ENCODE measurements at regions not wholly inside any gene's neighbourhood (a gene's known extent, or its start where the extent isn't known, plus 50 kb on each side); places are given as distances from the start of the nearest gene placed in this dataset.

DNA sequence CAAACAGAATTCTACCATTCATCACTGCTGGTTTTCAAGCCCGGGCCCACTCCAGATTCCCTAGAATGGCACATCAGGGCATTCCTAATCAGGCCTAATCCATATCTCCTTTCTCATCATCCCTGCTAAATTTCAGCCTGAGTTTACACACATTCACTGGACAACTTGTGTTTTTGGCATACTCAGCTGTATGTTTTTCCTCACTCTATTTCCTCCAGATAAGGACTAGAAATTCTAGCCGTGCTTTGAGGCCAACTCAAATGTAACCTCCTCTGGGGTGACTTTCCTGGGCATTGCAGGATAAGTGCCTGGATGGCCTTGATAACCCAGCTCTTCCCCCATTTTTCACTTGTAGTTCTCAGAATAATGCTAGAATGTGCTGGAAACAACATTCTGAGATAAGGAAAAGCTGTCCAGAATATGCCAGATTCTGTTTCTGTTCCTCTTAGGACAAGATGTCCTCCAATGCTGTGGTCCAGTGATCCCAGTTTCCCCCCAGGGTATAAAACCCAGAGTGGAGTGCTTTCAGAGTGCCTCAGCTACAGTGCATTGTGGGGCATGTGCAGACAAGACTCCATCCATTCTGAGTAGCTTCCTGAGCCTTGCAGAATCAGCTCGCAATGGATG, 66.9 kb upstream of the CLDN10 start:
- no peak overlapping the region for H3K9ac ChIP-seq (ENCODE audit: low read depth, low read length, poor library complexity)
- no peak overlapping the region for H4K91ac ChIP-seq (ENCODE audit: low read depth, low read length, poor library complexity)
- H3K27ac ChIP-seq (replicated peaks; ENCODE audit: low read length), result no peak overlapping the region
- H3K23ac ChIP-seq (ENCODE audit: low read depth, low read length, poor library complexity), result no peak overlapping the region
- H2AFZ ChIP-seq (ENCODE audit: low read length), result peak overlapping the region; percentile 73
- no peak overlapping the region for H3K4me2 ChIP-seq (ENCODE audit: insufficient read depth, low read length, poor library complexity, severe bottlenecking)
- no peak overlapping the region for H4K8ac ChIP-seq (ENCODE audit: low read depth, low read length)
- no peak overlapping the region for H3K4ac ChIP-seq (ENCODE audit: low read length)
- no peak overlapping the region for H2BK12ac ChIP-seq (ENCODE audit: low read length)
- H2BK15ac ChIP-seq (ENCODE audit: low read length), result no peak overlapping the region
- no peak overlapping the region for H2AK5ac ChIP-seq (ENCODE audit: low read depth, low read length)
- H3K9me3 ChIP-seq (replicated peaks in 1 of 2; ENCODE audit: control insufficient read depth in 2 of 2, insufficient read depth in 1 of 2, low read depth in 1 of 2, low read length in 2 of 2), result no peaks in the 10 kb centered on the region
- WGBS, 2 donors (ENCODE audit: extremely low coverage in 2 of 2, insufficient read length in 2 of 2, insufficient replicate concordance in 1 of 2), result no CpG with 5 or more reads among the region's 3 CpGs
- no peak for DNase-seq (ENCODE audit: low spot score)
- H3K79me1 ChIP-seq (ENCODE audit: low read depth, low read length), result no peaks in the 10 kb centered on the region
- H3K4me1 ChIP-seq (ENCODE audit: control insufficient read depth in 2 of 2, insufficient read depth in 1 of 2, low read depth in 1 of 2, low read length in 2 of 2), result no peaks in the 10 kb centered on the region
- H3K36me3 ChIP-seq (replicated peaks in 1 of 2; ENCODE audit: control insufficient read depth in 2 of 2, insufficient read depth in 2 of 2, low read length in 2 of 2), result no peaks in the 10 kb centered on the region
- H3K14ac ChIP-seq (ENCODE audit: low read length), result no peak overlapping the region
- peaks cover 0 to 3% (median 0%) of the 10 kb centered on the region in 3 experiments for H3K27me3 ChIP-seq (ENCODE audit: control insufficient read depth in 3 of 3, insufficient read depth in 3 of 3, low read depth in 1 of 3, low read length in 3 of 3)
- H3K18ac ChIP-seq (ENCODE audit: low read length), result no peak overlapping the region
- no peak overlapping the region for H2BK5ac ChIP-seq (ENCODE audit: low read length)
- H2BK120ac ChIP-seq (ENCODE audit: low read depth, low read length), result no peak overlapping the region
- H3K4me3 ChIP-seq (ENCODE audit: low read length in 2 of 2), result no peak overlapping the region

DNA sequence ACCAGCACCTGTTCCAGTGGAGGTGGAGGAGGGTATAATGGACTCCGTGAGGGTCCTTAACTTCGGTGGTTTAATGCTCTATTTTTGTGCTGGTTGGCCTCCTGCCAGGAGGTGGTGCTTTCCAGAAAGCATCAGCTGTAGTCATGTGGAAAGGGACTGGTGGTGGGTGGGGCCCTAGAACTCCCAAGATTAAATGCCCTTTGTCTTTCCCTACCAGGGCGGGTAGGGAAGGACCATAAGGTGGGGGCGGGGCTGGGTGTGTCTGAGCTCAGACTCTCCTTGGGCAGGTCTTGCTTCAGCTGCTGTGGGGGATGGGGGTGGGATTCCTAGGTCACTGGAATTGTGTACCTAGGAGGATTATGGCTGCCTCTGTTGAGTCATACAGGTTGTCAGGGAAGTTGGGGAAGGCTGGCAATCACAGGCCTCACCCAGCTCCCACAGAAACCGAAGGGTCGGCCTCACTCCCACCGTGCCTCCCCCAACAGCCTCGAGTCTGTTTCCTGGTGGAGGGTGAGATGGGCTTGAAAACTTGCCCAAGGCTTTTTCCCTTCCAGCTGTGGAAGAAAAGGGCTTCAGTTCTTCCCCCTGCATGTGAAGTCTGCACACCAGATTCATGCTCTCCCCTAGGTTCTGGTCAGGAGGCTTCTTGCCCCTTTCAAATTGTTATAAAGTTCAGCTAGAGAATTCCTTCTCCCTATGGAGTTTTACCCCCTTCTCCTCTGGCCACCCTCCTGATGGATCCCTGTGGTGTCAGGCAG, 60.3 kb upstream of the CLDN10 start:
- Histone ChIP-seq H2BK5ac (ENCODE audit: low read length) (no peak overlapping the region), H3K4me1 (ENCODE audit: control insufficient read depth in 2 of 2, insufficient read depth in 1 of 2, low read depth in 1 of 2, low read length in 2 of 2) (no peaks in the 10 kb centered on the region), H3K27me3 (ENCODE audit: control insufficient read depth in 3 of 3, insufficient read depth in 3 of 3, low read depth in 1 of 3, low read length in 3 of 3) (no peaks in the 10 kb centered on the region), H3K14ac (ENCODE audit: low read length) (no peak overlapping the region), H4K91ac (ENCODE audit: low read depth, low read length, poor library complexity) (no peak overlapping the region), H3K9ac (ENCODE audit: low read depth, low read length, poor library complexity) (no peak overlapping the region), H2AK5ac (ENCODE audit: low read depth, low read length) (no peak overlapping the region), H3K9me3 (replicated peaks in 1 of 2; ENCODE audit: control insufficient read depth in 2 of 2, insufficient read depth in 1 of 2, low read depth in 1 of 2, low read length in 2 of 2) (peaks cover 0 to 5% of the 10 kb centered on the region in 2 donors), H3K36me3 (replicated peaks in 1 of 2; ENCODE audit: control insufficient read depth in 2 of 2, insufficient read depth in 2 of 2, low read length in 2 of 2) (no peaks in the 10 kb centered on the region), H3K4me2 (ENCODE audit: insufficient read depth, low read length, poor library complexity, severe bottlenecking) (no peak overlapping the region), H3K27ac (replicated peaks; ENCODE audit: low read length) (no peak overlapping the region), H3K23ac (ENCODE audit: low read depth, low read length, poor library complexity) (no peak overlapping the region), H3K4me3 (ENCODE audit: low read length in 2 of 2) (no peak overlapping the region), H2BK15ac (ENCODE audit: low read length) (no peak overlapping the region), H3K4ac (ENCODE audit: low read length) (no peak overlapping the region), H2BK120ac (ENCODE audit: low read depth, low read length) (no peak overlapping the region), H4K8ac (ENCODE audit: low read depth, low read length) (no peak overlapping the region), H3K18ac (ENCODE audit: low read length) (no peak overlapping the region), H3K79me1 (ENCODE audit: low read depth, low read length) (no peaks in the 10 kb centered on the region), H2BK12ac (ENCODE audit: low read length) (no peak overlapping the region), H2AFZ (ENCODE audit: low read length) (no peak overlapping the region)
- WGBS, 2 donors (ENCODE audit: extremely low coverage in 2 of 2, insufficient read length in 2 of 2, insufficient replicate concordance in 1 of 2), result no CpG with 5 or more reads among the region's 8 CpGs
- DNase-seq (ENCODE audit: low spot score), result no peak

DNA sequence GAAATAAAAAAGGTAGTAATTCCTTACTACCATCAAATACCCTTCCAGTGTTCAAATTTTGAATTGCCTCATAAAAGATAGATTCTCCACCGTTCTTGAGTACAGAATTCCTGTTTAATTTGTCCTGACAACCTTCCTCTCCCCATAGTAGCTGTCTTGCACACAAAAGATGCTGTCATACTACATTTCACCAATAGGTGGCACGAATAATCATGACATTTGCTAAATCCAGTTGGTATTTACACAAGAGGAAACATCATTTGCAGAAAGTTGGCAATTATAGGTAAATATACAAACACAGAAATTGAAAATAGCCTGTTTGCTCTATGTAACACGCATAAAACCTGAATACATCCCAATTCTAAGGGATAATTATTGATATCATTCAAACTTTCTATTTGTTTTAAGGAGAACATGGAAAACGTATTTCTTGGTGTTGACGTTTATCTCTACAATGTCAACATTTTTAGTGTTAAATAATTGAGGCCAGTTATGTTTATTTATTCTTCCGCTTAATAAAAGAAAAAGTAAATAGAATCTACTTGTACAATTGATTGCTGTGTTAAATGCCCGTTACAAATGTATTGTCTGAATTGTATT, 58.3 kb upstream of the CLDN10 start:
- no peak overlapping the region for H4K91ac ChIP-seq (ENCODE audit: low read depth, low read length, poor library complexity)
- no peak overlapping the region for H3K23ac ChIP-seq (ENCODE audit: low read depth, low read length, poor library complexity)
- H3K4me3 ChIP-seq (ENCODE audit: low read length in 2 of 2), result no peak overlapping the region
- no peaks in the 10 kb centered on the region for H3K36me3 ChIP-seq (replicated peaks in 1 of 2; ENCODE audit: control insufficient read depth in 2 of 2, insufficient read depth in 2 of 2, low read length in 2 of 2)
- H2BK120ac ChIP-seq (ENCODE audit: low read depth, low read length), result no peak overlapping the region
- peaks cover 0 to 2% of the 10 kb centered on the region in 2 donors for H3K4me1 ChIP-seq (ENCODE audit: control insufficient read depth in 2 of 2, insufficient read depth in 1 of 2, low read depth in 1 of 2, low read length in 2 of 2)
- H3K18ac ChIP-seq (ENCODE audit: low read length), result no peak overlapping the region
- H2BK15ac ChIP-seq (ENCODE audit: low read length), result no peak overlapping the region
- H2BK5ac ChIP-seq (ENCODE audit: low read length), result no peak overlapping the region
- H3K27me3 ChIP-seq (ENCODE audit: control insufficient read depth in 3 of 3, insufficient read depth in 3 of 3, low read depth in 1 of 3, low read length in 3 of 3), result no peaks in the 10 kb centered on the region
- no peak overlapping the region for H3K4ac ChIP-seq (ENCODE audit: low read length)
- H2BK12ac ChIP-seq (ENCODE audit: low read length), result no peak overlapping the region
- peak; percentile 44 for DNase-seq (ENCODE audit: low spot score)
- no peaks in the 10 kb centered on the region for H3K79me1 ChIP-seq (ENCODE audit: low read depth, low read length)
- H3K27ac ChIP-seq (replicated peaks; ENCODE audit: low read length), result no peak overlapping the region
- no peak overlapping the region for H4K8ac ChIP-seq (ENCODE audit: low read depth, low read length)
- H2AFZ ChIP-seq (ENCODE audit: low read length), result no peak overlapping the region
- no peak overlapping the region for H3K4me2 ChIP-seq (ENCODE audit: insufficient read depth, low read length, poor library complexity, severe bottlenecking)
- no peak overlapping the region for H3K9ac ChIP-seq (ENCODE audit: low read depth, low read length, poor library complexity)
- no peak overlapping the region for H2AK5ac ChIP-seq (ENCODE audit: low read depth, low read length)
- no peak overlapping the region for H3K14ac ChIP-seq (ENCODE audit: low read length)
- H3K9me3 ChIP-seq (replicated peaks in 1 of 2; ENCODE audit: control insufficient read depth in 2 of 2, insufficient read depth in 1 of 2, low read depth in 1 of 2, low read length in 2 of 2), result peaks cover 0 to 5% of the 10 kb centered on the region in 2 donors
- no CpG with 5 or more reads among the region's 7 CpGs for WGBS, 2 donors (ENCODE audit: extremely low coverage in 2 of 2, insufficient read length in 2 of 2, insufficient replicate concordance in 1 of 2)

DNA sequence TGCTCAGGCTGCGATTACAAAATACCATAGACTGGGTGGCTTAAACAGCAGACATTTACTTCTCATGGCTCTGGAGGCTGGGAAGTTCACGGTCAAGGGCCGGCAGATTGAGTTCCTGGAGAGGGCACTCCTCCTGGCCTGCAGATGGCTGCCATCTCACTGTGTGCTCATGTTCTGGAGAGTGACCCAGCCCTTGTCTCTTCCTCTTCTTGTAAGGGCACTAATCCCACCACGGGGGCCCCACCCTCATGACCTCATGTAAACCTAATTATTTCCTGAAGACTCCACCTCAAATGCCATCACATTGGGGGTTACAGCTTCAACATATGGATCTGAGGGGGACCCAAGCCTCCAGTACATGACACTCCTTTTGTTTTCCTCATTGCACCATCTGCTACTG, 56.0 kb upstream of the CLDN10 start:
- Histone ChIP-seq H3K18ac (ENCODE audit: low read length) (no peak overlapping the region), H3K27ac (replicated peaks; ENCODE audit: low read length) (no peak overlapping the region), H4K8ac (ENCODE audit: low read depth, low read length) (no peak overlapping the region), H3K27me3 (ENCODE audit: control insufficient read depth in 3 of 3, insufficient read depth in 3 of 3, low read depth in 1 of 3, low read length in 3 of 3) (no peaks in the 10 kb centered on the region), H3K23ac (ENCODE audit: low read depth, low read length, poor library complexity) (no peak overlapping the region), H4K91ac (ENCODE audit: low read depth, low read length, poor library complexity) (no peak overlapping the region), H3K36me3 (replicated peaks in 1 of 2; ENCODE audit: control insufficient read depth in 2 of 2, insufficient read depth in 2 of 2, low read length in 2 of 2) (no peaks in the 10 kb centered on the region), H2AFZ (ENCODE audit: low read length) (no peak overlapping the region), H2BK120ac (ENCODE audit: low read depth, low read length) (no peak overlapping the region), H2AK5ac (ENCODE audit: low read depth, low read length) (no peak overlapping the region), H3K9ac (ENCODE audit: low read depth, low read length, poor library complexity) (no peak overlapping the region), H3K4ac (ENCODE audit: low read length) (no peak overlapping the region), H3K4me2 (ENCODE audit: insufficient read depth, low read length, poor library complexity, severe bottlenecking) (no peak overlapping the region), H3K9me3 (replicated peaks in 1 of 2; ENCODE audit: control insufficient read depth in 2 of 2, insufficient read depth in 1 of 2, low read depth in 1 of 2, low read length in 2 of 2) (peaks cover 0 to 5% of the 10 kb centered on the region in 2 donors), H3K4me3 (ENCODE audit: low read length in 2 of 2) (no peak overlapping the region), H3K4me1 (ENCODE audit: control insufficient read depth in 2 of 2, insufficient read depth in 1 of 2, low read depth in 1 of 2, low read length in 2 of 2) (peaks cover 0 to 2% of the 10 kb centered on the region in 2 donors), H2BK5ac (ENCODE audit: low read length) (no peak overlapping the region), H3K14ac (ENCODE audit: low read length) (no peak overlapping the region), H2BK12ac (ENCODE audit: low read length) (no peak overlapping the region), H3K79me1 (ENCODE audit: low read depth, low read length) (no peaks in the 10 kb centered on the region), H2BK15ac (ENCODE audit: low read length) (no peak overlapping the region)
- no CpG with 5 or more reads among the region's 4 CpGs for WGBS, 2 donors (ENCODE audit: extremely low coverage in 2 of 2, insufficient read length in 2 of 2, insufficient replicate concordance in 1 of 2)
- no peak for DNase-seq (ENCODE audit: low spot score)

Measured in neuronal stem cell (in vitro differentiated cells).